Spinal cord (tissue), 9 donors: ENCODE measurements at regions not wholly inside any gene's neighbourhood (a gene's known extent, or its start where the extent isn't known, plus 50 kb on each side); places are given as distances from the start of the nearest gene placed in this dataset.
"Not testable (repeated sequence)": the region's sequence is repeated elsewhere in the genome, so short reads cannot be mapped to it uniquely, and the experiment has no call there.

Experiments
- DNase-seq, 6 donors: peaks; one replicate each; pipeline versions ENCODE4 v3.0.0 to v3.0.0-alpha.2; 2013 to 2015; ENCODE audit warnings: low spot score in 6 of 6, low read depth in 4 of 6
- H3K27ac ChIP-seq: one replicate; pipeline ENCODE4 v1.5.1; 2013; ENCODE audit warnings: low read depth, low read length, control low read depth
- H3K27me3 ChIP-seq: one replicate; pipeline ENCODE4 v1.6.1; 2013; ENCODE audit warnings: low read length; ENCODE audit not compliant: control insufficient read depth, insufficient read depth
- H3K36me3 ChIP-seq: one replicate; pipeline ENCODE4 v1.6.1; 2013; ENCODE audit warnings: low read length; ENCODE audit not compliant: control insufficient read depth, insufficient read depth
- H3K4me1 ChIP-seq: one replicate; pipeline ENCODE4 v1.6.1; 2013; ENCODE audit warnings: low read length; ENCODE audit not compliant: control insufficient read depth, insufficient read depth
- H3K4me3 ChIP-seq: one replicate; pipeline ENCODE4 v1.5.1; 2013; ENCODE audit warnings: low read depth, low read length, control low read depth
- H3K9me3 ChIP-seq: one replicate; pipeline ENCODE4 v1.6.1; 2013; ENCODE audit warnings: low read length; ENCODE audit not compliant: control insufficient read depth, insufficient read depth
- WGBS: methylation state at CpG from one replicate; pipeline ENCODE4 v1.1.5; 2013; ENCODE audit warnings: missing lambda C conversion rate; ENCODE audit not compliant: insufficient coverage; 5-methylcytosine and 5-hydroxymethylcytosine counted together
- donor health status: healthy.

DNA sequence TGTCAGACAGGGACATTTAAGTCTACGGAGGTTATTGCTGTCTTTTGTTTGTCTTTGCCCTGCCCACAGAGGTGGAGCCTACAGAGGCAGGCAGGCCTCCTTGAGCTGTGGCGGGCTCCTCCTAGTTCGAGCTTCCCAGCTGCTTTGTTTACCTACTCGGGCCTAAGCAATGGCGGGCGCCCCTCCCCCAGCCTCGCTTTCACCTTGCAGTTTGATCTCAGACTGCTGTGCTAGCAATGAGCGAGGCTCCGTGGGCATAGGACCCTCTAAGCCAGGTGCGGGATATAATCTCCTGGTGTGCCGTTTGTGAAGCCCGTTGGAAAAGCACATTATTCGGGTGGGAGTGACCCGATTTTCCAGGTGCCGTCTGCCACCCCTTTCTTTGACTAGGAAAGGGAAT lies 125.0 kb downstream of the PRL start:
- not testable (repeated sequence) for H3K36me3 ChIP-seq, DNase-seq, H3K27ac ChIP-seq, H3K4me3 ChIP-seq, H3K27me3 ChIP-seq, H3K4me1 ChIP-seq
- WGBS = 98% methylated on average over 15 of the region's 15 CpGs
- H3K9me3 ChIP-seq = peaks cover 14% of the 10 kb centered on the region

DNA sequence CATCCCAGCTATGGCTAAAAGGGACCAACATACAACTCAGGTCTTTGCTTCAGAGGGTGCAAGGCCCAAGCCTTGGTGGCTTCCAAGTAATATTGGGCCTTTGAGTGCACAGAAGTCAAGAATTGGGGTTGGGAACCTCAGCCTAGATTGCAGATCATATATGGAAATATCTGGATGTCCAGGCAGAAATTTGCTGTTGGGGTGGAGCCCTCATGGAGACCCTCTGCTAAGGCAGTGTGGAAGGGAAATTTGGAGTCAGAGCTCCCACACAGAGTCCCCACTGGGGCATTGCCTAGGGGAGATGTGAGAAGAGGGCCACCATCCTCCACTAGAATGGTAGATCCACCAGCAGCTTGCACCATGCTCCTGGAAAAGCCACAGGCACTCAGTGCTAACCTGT lies 123.5 kb downstream of the PRL start:
- Histone ChIP-seq H3K9me3 (peaks cover 14% of the 10 kb centered on the region), H3K27me3 (no peaks in the 10 kb centered on the region)

DNA sequence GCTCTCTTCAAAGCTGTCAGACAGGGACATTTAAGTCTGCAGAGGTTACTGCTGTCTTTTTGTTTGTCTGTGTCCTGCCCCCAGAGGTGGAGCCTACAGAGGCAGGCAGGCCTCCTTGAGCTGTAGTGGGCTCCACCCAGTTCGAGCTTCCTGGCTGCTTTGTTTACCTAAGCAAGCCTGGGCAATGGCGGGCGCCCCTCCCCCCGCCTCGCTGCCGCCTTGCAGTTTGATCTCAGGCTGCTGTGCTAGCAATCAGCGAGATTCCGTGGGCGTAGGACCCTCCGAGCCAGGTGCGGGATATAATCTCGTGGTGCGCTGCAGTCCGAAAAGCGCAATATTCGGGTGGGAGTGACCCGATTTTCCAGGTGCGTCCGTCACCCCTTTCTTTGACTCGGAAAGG lies 116.6 kb downstream of the PRL start:
- H3K27me3 ChIP-seq, H3K9me3 ChIP-seq, H3K36me3 ChIP-seq, DNase-seq, H3K27ac ChIP-seq, H3K4me1 ChIP-seq, H3K4me3 ChIP-seq: not testable (repeated sequence)
- 100% methylated on average over 5 of the region's 20 CpGs for WGBS

More for the DNA sequence above, 123.5 kb downstream of the PRL start:
- Histone ChIP-seq H3K4me1 (no peaks in the 10 kb centered on the region), H3K27ac (no peak overlapping the region), H3K4me3 (no peak overlapping the region), H3K36me3 (no peaks in the 10 kb centered on the region)
- no peak for DNase-seq

DNA sequence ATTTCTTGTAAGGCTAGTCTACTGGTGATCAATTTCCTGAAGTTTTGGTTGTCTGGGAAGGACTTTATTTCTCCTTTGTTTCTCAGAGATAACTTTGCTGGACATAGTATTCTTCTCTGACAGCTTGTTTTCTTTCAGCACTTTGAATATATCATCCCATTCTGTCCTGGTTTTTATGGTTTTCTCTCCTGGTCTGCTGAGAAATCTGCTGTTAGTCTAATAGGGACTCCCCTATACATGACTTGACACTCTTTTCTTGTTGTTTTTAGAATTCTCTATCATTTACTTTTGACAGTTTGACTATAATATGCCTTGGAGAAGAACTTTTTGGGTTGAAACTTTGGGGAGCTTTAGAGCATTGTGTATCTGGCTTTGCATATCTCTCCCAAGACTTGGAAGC lies 112.5 kb downstream of the PRL start:
- H3K4me3 ChIP-seq = no peak overlapping the region
- peaks cover 7% of the 10 kb centered on the region for H3K9me3 ChIP-seq
- H3K27me3 ChIP-seq = no peaks in the 10 kb centered on the region
- DNase-seq = no peak
- no peaks in the 10 kb centered on the region for H3K36me3 ChIP-seq
- H3K4me1 ChIP-seq = no peaks in the 10 kb centered on the region
- no peak overlapping the region for H3K27ac ChIP-seq

DNA sequence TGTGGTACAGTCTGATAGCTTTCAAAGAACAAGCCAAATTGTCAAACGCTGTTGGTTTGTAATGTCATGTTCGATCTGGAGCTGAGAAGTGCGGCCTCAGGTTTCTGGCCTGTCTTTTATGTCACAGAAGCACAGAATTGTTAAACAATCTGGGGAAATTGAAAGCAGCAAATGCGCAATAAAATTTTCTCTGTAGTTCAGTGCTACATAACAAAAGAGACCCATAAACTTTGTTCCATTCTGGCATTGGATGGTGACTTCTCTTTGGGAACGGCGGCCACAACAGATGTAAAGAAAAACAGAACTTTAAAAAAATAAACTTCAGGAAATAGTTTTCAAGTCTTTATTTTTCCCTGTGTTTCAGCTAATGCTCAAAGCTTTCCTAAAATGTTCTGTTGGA lies 106.9 kb downstream of the PRL start:
- 45% methylated on average over 3 of the region's 6 CpGs for WGBS
- H3K36me3 ChIP-seq = no peaks in the 10 kb centered on the region
- H3K4me1 ChIP-seq = no peaks in the 10 kb centered on the region
- no peak overlapping the region for H3K4me3 ChIP-seq
- DNase-seq = peak in 3 of 6 donors; percentile 7 to 48 (median 44)
- no peaks in the 10 kb centered on the region for H3K9me3 ChIP-seq
- H3K27me3 ChIP-seq = no peaks in the 10 kb centered on the region
- no peak overlapping the region for H3K27ac ChIP-seq

DNA sequence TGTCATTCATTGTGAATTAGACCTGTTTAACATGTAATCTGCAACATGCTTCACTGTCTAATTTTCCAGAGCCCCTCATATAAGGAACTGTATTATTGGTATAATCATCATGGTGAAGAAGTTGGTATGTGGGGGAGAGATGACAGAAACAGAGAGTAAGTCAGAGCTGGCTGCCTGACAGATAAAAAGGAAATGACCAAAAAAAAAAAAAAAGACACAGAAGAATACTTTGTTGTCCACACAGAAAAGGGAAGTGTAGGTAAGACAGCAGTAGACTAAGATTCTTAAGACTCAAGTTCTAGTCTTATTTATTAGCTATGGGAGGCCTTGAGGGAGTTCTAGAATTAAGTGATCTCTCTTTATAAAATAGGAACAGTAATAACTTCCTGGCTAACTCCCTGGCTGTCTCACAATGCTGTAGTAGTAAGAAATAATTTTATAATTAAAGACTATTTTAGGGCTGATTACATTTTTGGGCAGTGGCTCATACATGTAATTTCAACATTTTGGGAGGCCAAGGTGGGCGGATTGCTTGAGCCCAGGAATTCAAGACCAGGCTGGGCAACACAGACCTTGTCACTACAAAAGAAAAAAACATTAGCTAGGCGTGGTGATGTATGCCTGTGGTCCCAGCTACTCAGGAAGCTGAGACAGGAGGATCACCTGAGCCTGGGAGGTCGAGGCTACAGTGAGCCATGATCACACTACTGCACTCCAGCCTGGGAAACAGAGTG lies 102.5 kb downstream of the PRL start:
- H3K27me3 ChIP-seq = no peaks in the 10 kb centered on the region
- H3K9me3 ChIP-seq = no peaks in the 10 kb centered on the region
- no peak for DNase-seq
- H3K27ac ChIP-seq = no peak overlapping the region
- no peaks in the 10 kb centered on the region for H3K36me3 ChIP-seq
- WGBS = 100% methylated on average over 1 of the region's 3 CpGs
- H3K4me1 ChIP-seq = no peaks in the 10 kb centered on the region
- H3K4me3 ChIP-seq = no peak overlapping the region

DNA sequence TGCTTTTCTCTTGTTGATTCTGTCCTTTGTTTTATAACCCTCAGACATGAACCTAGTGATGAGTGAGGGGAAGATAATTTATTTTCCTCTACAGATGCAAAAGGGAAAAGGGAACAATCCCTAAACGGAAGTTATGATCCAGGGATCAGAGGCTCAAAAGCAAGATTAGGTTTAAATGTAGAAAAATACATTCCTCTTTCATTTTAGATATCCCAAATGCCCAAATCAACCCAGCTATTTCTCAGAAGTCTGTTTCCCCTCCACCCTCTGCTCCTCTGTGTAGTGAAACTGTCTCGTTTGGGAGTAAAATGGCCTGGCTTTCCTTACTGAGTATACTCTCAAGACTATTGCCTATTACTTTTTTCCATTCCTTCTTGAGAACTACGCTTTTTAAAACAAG lies 97.1 kb downstream of the PRL start:
- H3K4me1 ChIP-seq = no peaks in the 10 kb centered on the region
- no peaks in the 10 kb centered on the region for H3K36me3 ChIP-seq
- no peaks in the 10 kb centered on the region for H3K27me3 ChIP-seq
- no peak overlapping the region for H3K27ac ChIP-seq
- no peaks in the 10 kb centered on the region for H3K9me3 ChIP-seq
- H3K4me3 ChIP-seq = no peak overlapping the region
- WGBS = 83% methylated on average over 1 of the region's 3 CpGs
- DNase-seq = no peak

DNA sequence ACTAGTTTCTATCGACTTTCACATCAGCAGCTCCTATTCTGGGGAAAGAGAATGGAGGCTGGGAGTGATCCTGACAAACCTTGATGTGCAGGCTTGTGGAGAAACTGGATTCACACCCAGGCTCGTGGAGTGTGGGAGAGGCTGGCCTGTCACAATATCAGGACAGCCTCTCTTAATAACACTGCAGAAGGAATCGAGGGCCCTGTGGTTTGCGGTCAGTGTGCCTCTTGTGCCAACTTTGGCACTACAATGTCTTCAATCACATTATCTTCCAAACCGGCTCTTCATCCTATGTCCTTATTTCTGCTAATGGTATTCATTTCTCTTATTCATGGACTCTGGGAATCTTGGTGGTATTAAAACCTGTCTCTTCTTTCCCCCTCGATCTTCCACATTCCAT lies 92.7 kb downstream of the PRL start:
- H3K27me3 ChIP-seq = no peaks in the 10 kb centered on the region
- no peaks in the 10 kb centered on the region for H3K36me3 ChIP-seq
- no peaks in the 10 kb centered on the region for H3K9me3 ChIP-seq
- no peak overlapping the region for H3K27ac ChIP-seq
- H3K4me1 ChIP-seq = no peaks in the 10 kb centered on the region
- H3K4me3 ChIP-seq = no peak overlapping the region
- WGBS = 80% methylated on average over 1 of the region's 6 CpGs
- DNase-seq = no peak

DNA sequence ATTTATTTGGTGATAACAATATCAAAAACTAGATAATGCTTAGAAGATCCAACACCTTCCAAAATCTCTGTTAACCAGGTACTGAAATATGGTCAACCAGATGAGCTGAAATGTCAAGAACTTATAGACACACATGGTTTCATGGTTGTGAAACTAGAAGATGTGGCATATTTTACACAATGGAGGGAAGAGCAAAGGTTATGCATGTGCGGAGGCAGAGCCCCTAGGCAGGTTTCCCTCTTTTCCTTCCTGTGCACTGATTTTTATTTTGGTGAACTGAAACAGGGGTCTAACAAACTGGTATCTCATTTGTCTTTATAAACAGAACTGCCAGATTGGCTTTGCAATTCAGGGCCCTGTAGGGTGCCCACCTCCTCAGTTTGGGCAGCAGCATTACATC lies 91.6 kb downstream of the PRL start:
- WGBS = 88% methylated on average over 1 of the region's 1 CpG
- no peak overlapping the region for H3K4me3 ChIP-seq
- no peaks in the 10 kb centered on the region for H3K9me3 ChIP-seq
- DNase-seq = no peak
- H3K4me1 ChIP-seq = no peaks in the 10 kb centered on the region
- no peaks in the 10 kb centered on the region for H3K27me3 ChIP-seq
- H3K36me3 ChIP-seq = no peaks in the 10 kb centered on the region
- H3K27ac ChIP-seq = no peak overlapping the region

DNA sequence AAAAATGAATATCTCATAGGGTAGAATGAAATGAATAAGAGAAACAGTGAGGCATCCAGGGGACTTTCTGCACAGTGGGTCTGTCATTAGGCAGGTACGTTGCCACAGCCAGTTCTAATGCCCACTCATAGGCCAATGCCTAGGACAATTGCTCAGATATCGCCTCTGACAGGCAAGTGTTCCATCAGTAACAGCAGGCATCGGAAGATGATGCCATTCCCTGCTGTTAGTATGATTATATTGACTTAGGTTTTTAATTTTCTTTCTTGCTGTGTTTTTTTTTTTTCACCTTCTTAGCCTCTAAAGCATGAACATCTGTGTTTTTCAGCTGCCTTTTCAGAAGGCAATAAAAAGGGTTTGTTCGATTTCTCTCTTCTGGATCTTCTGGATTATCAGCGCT lies 90.7 kb downstream of the PRL start:
- 50% methylated on average over 1 of the region's 5 CpGs for WGBS

More for the DNA sequence above, 90.7 kb downstream of the PRL start:
- Histone ChIP-seq H3K27me3 (no peaks in the 10 kb centered on the region), H3K4me1 (no peaks in the 10 kb centered on the region), H3K27ac (no peak overlapping the region), H3K36me3 (no peaks in the 10 kb centered on the region), H3K9me3 (no peaks in the 10 kb centered on the region), H3K4me3 (no peak overlapping the region)
- DNase-seq = peak in 1 of 6 donors; percentile 82
